HCT116 (cell line): ENCODE measurements at regions not wholly inside any gene's neighbourhood (a gene's known extent, or its start where the extent isn't known, plus 50 kb on each side); places are given as distances from the start of the nearest gene placed in this dataset.

Experiments
- ATAC-seq: fragments of 200-7000 bp; cut with Tn5 transposase; 2 replicates; pipeline ENCODE4 v1.9.1; 2020; ENCODE audit warnings: mild to moderate bottlenecking, moderate library complexity
- BruUV-seq: library from RNA; stranded (reverse); fragments of 400-500 nt; replicated peaks from 2 replicates; lab custom pipeline; 2021; lab: Mats Ljungman, UMichigan
- CTCF ChIA-PET: fragments of 300-600 bp; sonication (Branson Sonifier 250); formaldehyde crosslinking; loops from one replicate; lab custom pipeline; 2021; ENCODE audit warnings: antibody characterized with exemption; lab: Charles Lee
- POLR2A ChIA-PET: fragments of 300-600, 350-600 bp; sonication (Branson Sonifier 250); formaldehyde crosslinking; loops from one replicate; lab custom pipeline; 2021; ENCODE audit warnings: antibody characterized with exemption; lab: Charles Lee
- RAD21 ChIA-PET, 2 experiments: fragments of 300-600 bp; sonication (Branson Sonifier 250); formaldehyde crosslinking; loops; one replicate each; lab custom pipeline; 2023; ENCODE audit warnings: low total read pairs in 2 of 2; ENCODE audit not compliant: uncharacterized antibody in 2 of 2, unreplicated experiment in 2 of 2, low non-redundant PET in 1 of 2; lab: Charles Lee
- DNase-seq: peaks from one replicate; pipeline ENCODE4 v3.0.0-alpha.2; 2010; ENCODE audit warnings: low read depth, low spot score
- H2AFZ ChIP-seq: fragments of 200-600 bp; shearing (Covaris generic), sonication (generic); 2 replicates; pipeline ENCODE4 v1.6.1; 2017; ENCODE audit warnings: low read depth, mixed run types, mixed read lengths, antibody characterized with exemption, low read length; ENCODE audit not compliant: poor library complexity, severe bottlenecking
- H3K27ac ChIP-seq: 2 replicates; pipeline ENCODE4 v1.5.1; 2012; ENCODE audit warnings: low read depth, low read length
- H3K27me3 ChIP-seq: fragments of 200-600 bp; sonication (generic); 2 replicates; pipeline ENCODE4 v1.6.1; 2016; ENCODE audit warnings: mixed run types, low read length, mixed read lengths; ENCODE audit not compliant: insufficient read depth
- H3K36me3 ChIP-seq, 2 experiments: fragments of 200-500 bp in 1 of 2; fragments of 200-600 bp in 1 of 2; sonication (Bioruptor generic) in 1 of 2; sonication (generic) in 1 of 2; 2 replicates each; pipeline versions ENCODE4 v1.5.1 to v1.6.1; 2014 to 2016; ENCODE audit warnings: low read length in 2 of 2, inconsistent platforms in 1 of 2, mixed read lengths in 1 of 2, mixed run types in 1 of 2; ENCODE audit not compliant: insufficient read depth in 2 of 2, control insufficient read depth in 1 of 2
- H3K4me1 ChIP-seq, 2 experiments: fragments of 200-600 bp in 1 of 2; sonication (generic) in 1 of 2; 2 replicates each; pipeline versions ENCODE4 v1.5.1 to v1.6.1; 2012 to 2017; ENCODE audit warnings: low read length in 2 of 2, inconsistent platforms in 1 of 2, mild to moderate bottlenecking in 1 of 2, mixed read lengths in 1 of 2, mixed run types in 1 of 2, moderate library complexity in 1 of 2; ENCODE audit not compliant: insufficient read depth in 2 of 2, control insufficient read depth in 1 of 2
- H3K4me2 ChIP-seq: fragments of 200-600 bp; sonication (generic); 2 replicates; pipeline ENCODE4 v1.6.1; 2017; ENCODE audit warnings: mixed run types, low read length, mixed read lengths
- H3K4me3 ChIP-seq, 2 experiments: fragments of 200-600 bp in 1 of 2; sonication (generic) in 1 of 2; replicated peaks in 1 of 2; 2 replicates each; pipeline ENCODE4 v1.5.1; 2011 to 2016; ENCODE audit warnings: low read length in 2 of 2, control low read depth in 1 of 2, low read depth in 1 of 2, mild to moderate bottlenecking in 1 of 2, mixed read lengths in 1 of 2, mixed run types in 1 of 2
- H3K79me2 ChIP-seq: fragments of 200-600 bp; sonication (generic); 2 replicates; pipeline ENCODE4 v1.6.1; 2017; ENCODE audit warnings: mild to moderate bottlenecking, mixed run types, low read length, moderate library complexity, mixed read lengths; ENCODE audit not compliant: insufficient read depth
- H3K9ac ChIP-seq: fragments of 200-600 bp; sonication (generic); 2 replicates; pipeline ENCODE4 v1.6.1; 2016; ENCODE audit warnings: low read length, mixed read lengths
- H3K9me2 ChIP-seq: fragments of 200-600 bp; sonication (generic), shearing (Covaris generic); 2 replicates; pipeline ENCODE4 v1.6.1; 2017; ENCODE audit warnings: mixed run types, mild to moderate bottlenecking, moderate library complexity; ENCODE audit not compliant: insufficient read depth
- H3K9me3 ChIP-seq, 2 experiments: fragments of 200-500 bp in 1 of 2; fragments of 200-600 bp in 1 of 2; sonication (Bioruptor generic) in 1 of 2; sonication (generic) in 1 of 2; 2 replicates each; pipeline ENCODE4 v1.6.1; 2014 to 2017; ENCODE audit warnings: low read length in 2 of 2, mixed read lengths in 2 of 2, inconsistent platforms in 1 of 2, low read depth in 1 of 2, mild to moderate bottlenecking in 1 of 2, mixed run types in 1 of 2, moderate library complexity in 1 of 2; ENCODE audit not compliant: control insufficient read depth in 1 of 2, insufficient read depth in 1 of 2
- H4K20me1 ChIP-seq: fragments of 200-600 bp; sonication (generic), shearing (Covaris generic); 2 replicates; pipeline ENCODE4 v1.6.1; 2017; ENCODE audit warnings: mixed run types, mild to moderate bottlenecking, moderate library complexity; ENCODE audit not compliant: insufficient read depth
- CEBPB ChIP-seq: IDR thresholded peaks from 2 replicates; pipeline ENCODE4 v1.6.1; 2012; ENCODE audit warnings: low read depth
- CTCF ChIP-seq, 3 experiments: fragments of 200-600 bp in 1 of 3; sonication (generic) in 1 of 3; IDR thresholded peaks in 2 of 3; conservative IDR thresholded peaks in 1 of 3; 2 replicates each; pipeline ENCODE4 v1.5.1; 2012 to 2017; ENCODE audit warnings: low read depth in 2 of 3, low read length in 2 of 3, antibody characterized with exemption in 1 of 3, borderline replicate concordance in 1 of 3, control low read depth in 1 of 3, mild to moderate bottlenecking in 1 of 3, mixed read lengths in 1 of 3, mixed run types in 1 of 3, moderate library complexity in 1 of 3; ENCODE audit not compliant: insufficient read depth in 1 of 3
- EGR1 ChIP-seq: IDR thresholded peaks from 2 replicates; pipeline ENCODE4 v1.6.1; 2012; ENCODE audit warnings: low read depth
- ELF1 ChIP-seq: IDR thresholded peaks from 2 replicates; pipeline ENCODE4 v1.6.1; 2012; ENCODE audit warnings: low read depth, borderline replicate concordance
- EZH2 ChIP-seq: fragments of 200-600 bp; sonication (generic); IDR thresholded peaks from 2 replicates; pipeline ENCODE4 v1.6.1; 2017; ENCODE audit warnings: antibody characterized with exemption, mixed run types
- EZH2phosphoT487 ChIP-seq: fragments of 200-600 bp; IDR thresholded peaks from 2 replicates; pipeline ENCODE4 v1.6.1; 2018; ENCODE audit warnings: antibody characterized with exemption, borderline replicate concordance
- FOSL1 ChIP-seq: IDR thresholded peaks from 2 replicates; pipeline ENCODE4 v1.6.1; 2012; ENCODE audit warnings: low read depth
- MAX ChIP-seq: IDR thresholded peaks from 2 replicates; pipeline ENCODE4 v1.6.1; 2012
- POLR2A ChIP-seq: IDR thresholded peaks from 2 replicates; pipeline ENCODE4 v1.7.0; 2011; ENCODE audit warnings: borderline replicate concordance; ENCODE audit not compliant: insufficient read depth, insufficient read length; ENCODE audit errors: extremely low read depth
- POLR2AphosphoS5 ChIP-seq: IDR thresholded peaks from 2 replicates; pipeline ENCODE4 v1.6.1; 2011; ENCODE audit warnings: mild to moderate bottlenecking, low read depth, low read length, moderate library complexity
- RAD21 ChIP-seq: IDR thresholded peaks from 2 replicates; pipeline ENCODE4 v1.6.1; 2012; ENCODE audit warnings: low read depth, mild to moderate bottlenecking
- SP1 ChIP-seq: IDR thresholded peaks from 2 replicates; pipeline ENCODE4 v1.6.1; 2012; ENCODE audit warnings: low read depth
- TCF7L2 ChIP-seq: IDR thresholded peaks from 2 replicates; pipeline ENCODE4 v1.7.0; 2011; ENCODE audit warnings: borderline replicate concordance, inconsistent platforms; ENCODE audit not compliant: insufficient read depth, insufficient read length; ENCODE audit errors: extremely low read depth
- ZBTB33 ChIP-seq: IDR thresholded peaks from 2 replicates; pipeline ENCODE4 v1.6.1; 2011; ENCODE audit warnings: mild to moderate bottlenecking, low read length, moderate library complexity; ENCODE audit not compliant: insufficient replicate concordance; ENCODE audit errors: extremely low read depth
- ZFX ChIP-seq: fragments of 450-650 bp; IDR thresholded peaks from 2 replicates; pipeline ENCODE4 v1.6.1; 2017
- intact Hi-C: fragments of 100-400 bp; cut with micrococcal nuclease; formaldehyde crosslinking; loops from 2 replicates; pipeline ENCODE4 v1.10.0; 2022

DNA sequence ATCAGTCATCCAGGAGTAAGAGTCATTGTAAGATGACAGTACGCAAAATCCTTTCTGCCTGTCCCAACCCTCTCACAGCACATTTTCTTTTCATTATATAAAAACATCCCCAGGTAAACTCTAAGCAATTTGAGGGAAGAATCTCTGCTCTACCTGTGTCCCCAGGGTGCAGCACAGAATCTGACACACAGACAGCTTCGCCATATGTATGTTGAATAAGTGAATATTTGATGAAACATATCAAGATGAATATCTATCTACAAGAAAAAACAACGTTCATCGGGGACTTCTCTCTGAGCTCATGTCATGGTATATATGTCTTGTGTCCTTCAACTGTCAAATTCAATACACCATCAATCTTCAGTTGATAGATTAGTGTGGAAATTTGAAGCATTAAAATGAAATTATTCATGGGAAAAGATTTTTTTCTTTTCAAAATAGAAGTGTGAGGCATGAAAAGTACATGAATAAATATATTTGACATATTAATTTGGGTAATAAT is 94.5 kb upstream of the KYNU start (continued):
- TF ChIP-seq ZBTB33 (no peak), TCF7L2 (no peak), POLR2A (no peak), RAD21 (no peak)

GRCh38 chr2:142781146-142781545 is 96.3 kb upstream of the KYNU start:
- no TSS peak for BruUV-seq
- no peak overlapping the region for H3K27ac ChIP-seq
- no peaks in the 10 kb centered on the region for H4K20me1 ChIP-seq
- H3K79me2 ChIP-seq, result no peaks in the 10 kb centered on the region
- ChIA-PET RAD21 (no interaction called here), POLR2A (no interaction called here), CTCF (no interaction called here)
- ATAC-seq (no peak), DNase-seq (no peak)
- no peaks in the 10 kb centered on the region for H3K9me2 ChIP-seq
- no peak overlapping the region for H3K4me3 ChIP-seq
- no peaks in the 10 kb centered on the region for H3K4me1 ChIP-seq
- TF ChIP-seq CTCF (IDR thresholded peaks at IDR 0.05 in 2 of 3, conservative IDR thresholded peaks at IDR 0.05 in 1 of 3; ENCODE audit: borderline replicate concordance in 1 of 3, insufficient read depth in 1 of 3, low read depth in 2 of 3, low read length in 2 of 3) (no peak), MAX (no peak), CEBPB (no peak), SP1 (no peak), EZH2 (no peak), EZH2phosphoT487 (no peak), RAD21 (no peak), ELF1 (no peak), POLR2AphosphoS5 (no peak), ZBTB33 (no peak), EGR1 (no peak), POLR2A (no peak), FOSL1 (no peak), ZFX (no peak)
- H3K9ac ChIP-seq, result no peak overlapping the region
- H3K27me3 ChIP-seq, result no peaks in the 10 kb centered on the region
- H3K36me3 ChIP-seq, result no peaks in the 10 kb centered on the region
- intact Hi-C loops, result no loop called here
- no peaks in the 10 kb centered on the region for H3K9me3 ChIP-seq
- no peak overlapping the region for H2AFZ ChIP-seq
- no peak overlapping the region for H3K4me2 ChIP-seq
